HepG2 (cell line): ENCODE measurements at regions not wholly inside any gene's neighbourhood (a gene's known extent, or its start where the extent isn't known, plus 50 kb on each side); places are given as distances from the start of the nearest gene placed in this dataset.
"Not testable (repeated sequence)": the region's sequence is repeated elsewhere in the genome, so short reads cannot be mapped to it uniquely, and the experiment has no call there.

Source experiments
- ATAC-seq: fragments of 200-7000 bp; cut with Tn5 transposase; 3 replicates; pipeline ENCODE4 v1.9.1; 2020; ENCODE audit warnings: mild to moderate bottlenecking, moderate library complexity
- BruUV-seq: library from RNA; stranded (reverse); fragments of 400-500 nt; replicated peaks from 2 replicates; lab custom pipeline; 2021; lab: Mats Ljungman, UMichigan
- CTCF ChIA-PET: fragments of 300-600 bp; formaldehyde crosslinking; extraction: SDS; loops from one replicate; lab custom pipeline; 2021; ENCODE audit warnings: low total read pairs, inconsistent platforms, low intra/inter-chr PET ratio; lab: Yijun Ruan, JAX
- POLR2A ChIA-PET: fragments of 350-600 bp; sonication (Branson Sonifier 250); formaldehyde crosslinking; loops from one replicate; lab custom pipeline; 2020; ENCODE audit warnings: antibody characterized with exemption, inconsistent platforms; lab: Yijun Ruan, JAX
- DNase-seq: peaks from one replicate; pipeline ENCODE4 v3.0.0-alpha.2; 2015; ENCODE audit warnings: low spot score
- FAIRE-seq: peaks from 3 replicates; lab custom pipeline; 2011; peaks lifted over from hg19 to GRCh38; lab: Jason Lieb, UNC
- H2AFZ ChIP-seq: one replicate; pipeline ENCODE4 v1.6.1; 2011; ENCODE audit warnings: low read length, inconsistent platforms
- H3K27ac ChIP-seq: fragments of 300-600 bp; 3 replicates; pipeline ENCODE4 v1.8.0; 2011; ENCODE audit warnings: mixed run types, mild to moderate bottlenecking, mixed read lengths, low read length, inconsistent platforms; ENCODE audit not compliant: insufficient read depth; ENCODE audit errors: extremely low read length
- H3K27me3 ChIP-seq, 2 experiments: fragments of 200-600 bp in 1 of 2; 2 replicates in 1 of 2; 3 replicates in 1 of 2; pipeline versions ENCODE4 v1.6.0 to v1.8.0; 2011; ENCODE audit warnings: low read length in 2 of 2, mild to moderate bottlenecking in 2 of 2, moderate library complexity in 2 of 2, inconsistent platforms in 1 of 2; ENCODE audit not compliant: insufficient read depth in 2 of 2, control insufficient read depth in 1 of 2
- H3K36me3 ChIP-seq, 2 experiments: fragments of 200-600 bp in 1 of 2; replicated peaks in 1 of 2; 2 replicates in 1 of 2; 3 replicates in 1 of 2; pipeline versions ENCODE4 v1.5.1 to v1.8.0; 2011; ENCODE audit warnings: low read length in 2 of 2, inconsistent platforms in 1 of 2; ENCODE audit not compliant: insufficient read depth in 2 of 2, control insufficient read depth in 1 of 2
- H3K4me1 ChIP-seq: 2 replicates; pipeline ENCODE4 v1.5.1; 2012; ENCODE audit warnings: low read length, inconsistent platforms; ENCODE audit not compliant: insufficient read depth
- H3K4me2 ChIP-seq: 2 replicates; pipeline ENCODE4 v1.6.0; 2011; ENCODE audit warnings: low read depth, low read length, inconsistent platforms
- H3K4me3 ChIP-seq, 3 experiments: fragments of 200-600 bp in 1 of 3; sonication (generic), shearing (Covaris generic) in 1 of 3; replicated peaks in 1 of 3; 2 replicates each; pipeline ENCODE4 v1.5.1; 2011 to 2016; ENCODE audit warnings: low read length in 3 of 3, inconsistent platforms in 2 of 3, low read depth in 2 of 3, mild to moderate bottlenecking in 2 of 3, control low read depth in 1 of 3, mixed read lengths in 1 of 3; ENCODE audit not compliant: insufficient read depth in 1 of 3
- H3K79me2 ChIP-seq: one replicate; pipeline ENCODE4 v1.6.1; 2011; ENCODE audit warnings: low read length, inconsistent platforms; ENCODE audit not compliant: insufficient read depth
- H3K9ac ChIP-seq: 2 replicates; pipeline ENCODE4 v1.6.0; 2011; ENCODE audit warnings: mild to moderate bottlenecking, low read depth, low read length, inconsistent platforms; ENCODE audit not compliant: insufficient read depth
- H3K9me3 ChIP-seq: 2 replicates; pipeline ENCODE4 v1.5.1; 2012; ENCODE audit warnings: mild to moderate bottlenecking, low read length
- H4K20me1 ChIP-seq: 2 replicates; pipeline ENCODE4 v1.6.0; 2011; ENCODE audit warnings: inconsistent platforms, mild to moderate bottlenecking, low read length, moderate library complexity; ENCODE audit not compliant: insufficient read depth
- ATF1 ChIP-seq: IDR thresholded peaks from 2 replicates; pipeline ENCODE4 v1.6.1; 2016; ENCODE audit warnings: mild to moderate bottlenecking, control low read depth
- GLMP ChIP-seq: sonication (generic); formaldehyde crosslinking; IDR thresholded peaks from 2 replicates; pipeline ENCODE4 v1.9.0; 2021; ENCODE audit warnings: missing genetic modification reagents, mild to moderate bottlenecking, borderline replicate concordance
- GPN1 ChIP-seq: sonication (generic); formaldehyde crosslinking; IDR thresholded peaks from 2 replicates; pipeline ENCODE4 v1.5.1; 2020; ENCODE audit warnings: missing genetic modification reagents, borderline replicate concordance
- NFE2L1 ChIP-seq: sonication (generic); formaldehyde crosslinking; IDR thresholded peaks from 2 replicates; pipeline ENCODE4 v1.4.0; 2020; ENCODE audit warnings: missing genetic modification reagents, mild to moderate bottlenecking, borderline replicate concordance
- SCMH1 ChIP-seq: sonication (generic); formaldehyde crosslinking; IDR thresholded peaks from 2 replicates; pipeline ENCODE4 v1.9.0; 2021; ENCODE audit warnings: missing genetic modification reagents, mild to moderate bottlenecking, borderline replicate concordance
- TCF7L2 ChIP-seq: IDR thresholded peaks from 2 replicates; pipeline ENCODE4 v1.6.1; 2011; ENCODE audit warnings: mild to moderate bottlenecking, low read depth, low read length, moderate library complexity
- ZBTB4 ChIP-seq: sonication (generic); formaldehyde crosslinking; IDR thresholded peaks from 2 replicates; pipeline ENCODE4 v1.4.0; 2020; ENCODE audit warnings: missing genetic modification reagents, mild to moderate bottlenecking, borderline replicate concordance
- ZNF44 ChIP-seq: sonication (generic); formaldehyde crosslinking; IDR thresholded peaks from 2 replicates; pipeline ENCODE4 v1.5.1; 2020; ENCODE audit warnings: mild to moderate bottlenecking, missing genetic modification reagents
- ZNF530 ChIP-seq: sonication (generic); formaldehyde crosslinking; IDR thresholded peaks from 2 replicates; pipeline ENCODE4 v1.5.0; 2020; ENCODE audit warnings: low read depth, mild to moderate bottlenecking, missing genetic modification reagents
- ZNF598 ChIP-seq: sonication (generic); formaldehyde crosslinking; IDR thresholded peaks from 2 replicates; pipeline ENCODE4 v1.5.1; 2020; ENCODE audit warnings: mild to moderate bottlenecking, missing genetic modification reagents, borderline replicate concordance
- ZNF615 ChIP-seq: sonication (generic); formaldehyde crosslinking; IDR thresholded peaks from 2 replicates; pipeline ENCODE4 v1.5.0; 2020; ENCODE audit warnings: mild to moderate bottlenecking, missing genetic modification reagents, borderline replicate concordance
- WGBS: methylation state at CpG from one replicate; pipeline ENCODE4 v1.1.6; 2017; ENCODE audit warnings: low lambda C conversion rate; 5-methylcytosine and 5-hydroxymethylcytosine counted together
- in situ Hi-C: cut with HindIII; loops from 2 replicates; pipeline ENCODE4 v1.10.0; 2017; ENCODE audit warnings: low pct_unique_long_range_greater_than_20kb; ENCODE audit not compliant: extremely low pct_ligation_motif_present
- intact Hi-C: fragments of 100-400 bp; cut with micrococcal nuclease; formaldehyde crosslinking; loops from one replicate; pipeline ENCODE4 v1.10.0; 2022; ENCODE audit not compliant: unreplicated experiment

- CTCF ChIA-PET, DNase-seq, in situ Hi-C loops, H3K9ac ChIP-seq, intact Hi-C loops, H3K4me2 ChIP-seq, H3K36me3 ChIP-seq, FAIRE-seq, H3K4me3 ChIP-seq, ATAC-seq, BruUV-seq, H3K79me2 ChIP-seq, POLR2A ChIA-PET, H4K20me1 ChIP-seq, H3K27me3 ChIP-seq, H3K4me1 ChIP-seq, H3K27ac ChIP-seq, H2AFZ ChIP-seq: not testable (repeated sequence)
- 3% methylated on average over 1 of the region's 1 CpG for WGBS
- H3K9me3 ChIP-seq: peaks cover 16% of the 10 kb centered on the region
Measured at GRCh38 chr4:33130662-33131061, 2410.5 kb downstream of the PCDH7 start.

GRCh38 chr4:33133723-33134122 is 2413.6 kb downstream of the PCDH7 start:
- no peaks in the 10 kb centered on the region for H4K20me1 ChIP-seq
- no peak overlapping the region for H3K4me3 ChIP-seq
- whole genome bisulfite sequencing: 3% methylated on average over 2 of the region's 2 CpGs
- no TSS peak for BruUV-seq
- ChIA-PET CTCF (no interaction called here), POLR2A (no interaction called here)
- H3K9ac ChIP-seq: no peak overlapping the region
- no peaks in the 10 kb centered on the region for H3K27me3 ChIP-seq
- no peak for FAIRE-seq
- no peak for ATAC-seq
- no peaks in the 10 kb centered on the region for H3K79me2 ChIP-seq
- no peaks in the 10 kb centered on the region for H3K36me3 ChIP-seq
- no peaks in the 10 kb centered on the region for H3K4me1 ChIP-seq
- DNase-seq: no peak
- H3K9me3 ChIP-seq: peaks cover 31% of the 10 kb centered on the region
- in situ Hi-C loops (no loop called here), intact Hi-C loops (no loop called here)
- no peak overlapping the region for H3K4me2 ChIP-seq
- no peak overlapping the region for H3K27ac ChIP-seq
- H2AFZ ChIP-seq: no peak overlapping the region
- no peak for TF ChIP-seq GLMP (CRISPR knock-in tag)
- no peak for TF ChIP-seq NFE2L1 (CRISPR knock-in tag)
- TF ChIP-seq ZNF615 (CRISPR knock-in tag): no peak
- no peak for TF ChIP-seq GPN1 (CRISPR knock-in tag)
- no peak for TF ChIP-seq ATF1 (CRISPR knock-in tag)
- TF ChIP-seq ZBTB4 (CRISPR knock-in tag): no peak
- TF ChIP-seq ZNF44 (CRISPR knock-in tag): no peak
- no peak for TF ChIP-seq ZNF530 (CRISPR knock-in tag)
- no peak for TF ChIP-seq ZNF598
- TF ChIP-seq SCMH1: no peak
- TF ChIP-seq TCF7L2: no peak
